ENCODE measurements at regions not wholly inside any gene's neighbourhood (a gene's known extent, or its start where the extent isn't known, plus 50 kb on each side); places are given as distances from the start of the nearest gene placed in this dataset.

DNA sequence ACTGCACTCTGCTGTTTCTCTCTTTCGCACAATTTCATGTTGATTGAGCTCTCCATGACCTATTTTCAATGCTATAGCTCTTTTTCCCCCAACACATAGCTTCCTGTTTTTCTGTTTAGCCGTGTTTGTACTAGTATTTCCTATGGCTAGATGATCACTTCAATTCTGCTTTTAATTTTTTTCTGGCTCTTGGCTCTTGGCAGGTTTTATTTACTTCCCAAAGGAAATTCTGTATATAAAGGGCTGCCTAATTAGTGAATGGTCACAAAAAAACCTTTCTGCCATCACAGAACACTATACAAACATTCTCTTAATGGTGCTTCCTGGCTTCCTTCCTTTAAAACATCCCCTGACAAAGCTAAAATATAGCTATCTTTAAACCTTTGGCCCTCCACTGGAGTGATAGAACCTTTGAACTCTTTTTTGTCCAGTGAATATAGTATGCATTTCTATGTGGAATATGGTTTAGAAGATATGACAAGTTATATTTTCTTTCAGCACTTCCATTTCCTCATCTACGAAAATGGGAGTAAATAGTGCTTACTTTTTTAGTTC lies 88.2 kb downstream of the RASSF9 start:
- CTCF ChIA-PET (ENCODE audit: low intra/inter-chr PET ratio, low total read pairs): no interaction called here
- in situ Hi-C loops (cut with HindIII; ENCODE audit: extremely low pct_ligation_motif_present, low pct_unique_long_range_greater_than_20kb): no loop called here
- TF ChIP-seq SRSF1 (optimal IDR thresholded peaks at IDR 0.05; ENCODE audit: low read depth, low read length) (no peak), ZNF232 (CRISPR knock-in tag; IDR thresholded peaks at IDR 0.05; ENCODE audit: borderline replicate concordance) (no peak), BRD4 (CRISPR knock-in tag; IDR thresholded peaks at IDR 0.05) (no peak), ZBTB42 (CRISPR knock-in tag; IDR thresholded peaks at IDR 0.05) (no peak), ZNF451 (CRISPR knock-in tag; IDR thresholded peaks at IDR 0.05) (no peak), GTF3A (CRISPR knock-in tag; conservative IDR thresholded peaks at IDR 0.05) (no peak)
- TF ChIP-seq, protein P1, sequence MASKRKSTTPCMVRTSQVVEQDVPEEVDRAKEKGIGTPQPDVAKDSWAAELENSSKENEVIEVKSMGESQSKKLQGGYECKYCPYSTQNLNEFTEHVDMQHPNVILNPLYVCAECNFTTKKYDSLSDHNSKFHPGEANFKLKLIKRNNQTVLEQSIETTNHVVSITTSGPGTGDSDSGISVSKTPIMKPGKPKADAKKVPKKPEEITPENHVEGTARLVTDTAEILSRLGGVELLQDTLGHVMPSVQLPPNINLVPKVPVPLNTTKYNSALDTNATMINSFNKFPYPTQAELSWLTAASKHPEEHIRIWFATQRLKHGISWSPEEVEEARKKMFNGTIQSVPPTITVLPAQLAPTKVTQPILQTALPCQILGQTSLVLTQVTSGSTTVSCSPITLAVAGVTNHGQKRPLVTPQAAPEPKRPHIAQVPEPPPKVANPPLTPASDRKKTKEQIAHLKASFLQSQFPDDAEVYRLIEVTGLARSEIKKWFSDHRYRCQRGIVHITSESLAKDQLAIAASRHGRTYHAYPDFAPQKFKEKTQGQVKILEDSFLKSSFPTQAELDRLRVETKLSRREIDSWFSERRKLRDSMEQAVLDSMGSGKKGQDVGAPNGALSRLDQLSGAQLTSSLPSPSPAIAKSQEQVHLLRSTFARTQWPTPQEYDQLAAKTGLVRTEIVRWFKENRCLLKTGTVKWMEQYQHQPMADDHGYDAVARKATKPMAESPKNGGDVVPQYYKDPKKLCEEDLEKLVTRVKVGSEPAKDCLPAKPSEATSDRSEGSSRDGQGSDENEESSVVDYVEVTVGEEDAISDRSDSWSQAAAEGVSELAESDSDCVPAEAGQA (IDR thresholded peaks at IDR 0.05; ENCODE audit: low read depth): no peak
- TF ChIP-seq, protein P1 (CRISPR knock-in tag; IDR thresholded peaks at IDR 0.05; ENCODE audit: borderline replicate concordance): no peak
- TF ChIP-seq, protein P2, sequence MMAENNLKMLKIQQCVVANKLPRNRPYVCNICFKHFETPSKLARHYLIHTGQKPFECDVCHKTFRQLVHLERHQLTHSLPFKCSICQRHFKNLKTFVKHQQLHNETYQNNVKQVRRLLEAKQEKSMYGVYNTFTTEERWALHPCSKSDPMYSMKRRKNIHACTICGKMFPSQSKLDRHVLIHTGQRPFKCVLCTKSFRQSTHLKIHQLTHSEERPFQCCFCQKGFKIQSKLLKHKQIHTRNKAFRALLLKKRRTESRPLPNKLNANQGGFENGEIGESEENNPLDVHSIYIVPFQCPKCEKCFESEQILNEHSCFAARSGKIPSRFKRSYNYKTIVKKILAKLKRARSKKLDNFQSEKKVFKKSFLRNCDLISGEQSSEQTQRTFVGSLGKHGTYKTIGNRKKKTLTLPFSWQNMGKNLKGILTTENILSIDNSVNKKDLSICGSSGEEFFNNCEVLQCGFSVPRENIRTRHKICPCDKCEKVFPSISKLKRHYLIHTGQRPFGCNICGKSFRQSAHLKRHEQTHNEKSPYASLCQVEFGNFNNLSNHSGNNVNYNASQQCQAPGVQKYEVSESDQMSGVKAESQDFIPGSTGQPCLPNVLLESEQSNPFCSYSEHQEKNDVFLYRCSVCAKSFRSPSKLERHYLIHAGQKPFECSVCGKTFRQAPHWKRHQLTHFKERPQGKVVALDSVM (CRISPR knock-in tag; IDR thresholded peaks at IDR 0.05): no peak
- TF ChIP-seq, protein P3, sequence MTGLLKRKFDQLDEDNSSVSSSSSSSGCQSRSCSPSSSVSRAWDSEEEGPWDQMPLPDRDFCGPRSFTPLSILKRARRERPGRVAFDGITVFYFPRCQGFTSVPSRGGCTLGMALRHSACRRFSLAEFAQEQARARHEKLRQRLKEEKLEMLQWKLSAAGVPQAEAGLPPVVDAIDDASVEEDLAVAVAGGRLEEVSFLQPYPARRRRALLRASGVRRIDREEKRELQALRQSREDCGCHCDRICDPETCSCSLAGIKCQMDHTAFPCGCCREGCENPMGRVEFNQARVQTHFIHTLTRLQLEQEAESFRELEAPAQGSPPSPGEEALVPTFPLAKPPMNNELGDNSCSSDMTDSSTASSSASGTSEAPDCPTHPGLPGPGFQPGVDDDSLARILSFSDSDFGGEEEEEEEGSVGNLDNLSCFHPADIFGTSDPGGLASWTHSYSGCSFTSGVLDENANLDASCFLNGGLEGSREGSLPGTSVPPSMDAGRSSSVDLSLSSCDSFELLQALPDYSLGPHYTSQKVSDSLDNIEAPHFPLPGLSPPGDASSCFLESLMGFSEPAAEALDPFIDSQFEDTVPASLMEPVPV (CRISPR knock-in tag; IDR thresholded peaks at IDR 0.05): no peak

More for the DNA sequence above, 88.2 kb downstream of the RASSF9 start:
- 2% methylated on average over 3 of the region's 3 CpGs for WGBS (ENCODE audit: low lambda C conversion rate)
- POLR2A ChIA-PET: no interaction called here
- no peak overlapping the region for H2AFZ ChIP-seq (ENCODE audit: low read length)
- intact Hi-C loops (cut with micrococcal nuclease; ENCODE audit: unreplicated experiment): no loop called here
- H4K20me1 ChIP-seq (ENCODE audit: insufficient read depth, low read length): no peaks in the 10 kb centered on the region
- H3K27ac ChIP-seq (ENCODE audit: extremely low read length, insufficient read depth, low read length): no peak overlapping the region
- no peak for ATAC-seq
- H3K4me1 ChIP-seq (ENCODE audit: insufficient read depth, low read length): no peaks in the 10 kb centered on the region
- no peak for DNase-seq (ENCODE audit: low spot score)
- H3K27me3 ChIP-seq (ENCODE audit: control insufficient read depth in 1 of 2, insufficient read depth in 2 of 2, low read length in 2 of 2): no peaks in the 10 kb centered on the region
- H3K79me2 ChIP-seq (ENCODE audit: insufficient read depth, low read length): no peaks in the 10 kb centered on the region
- H3K4me2 ChIP-seq (ENCODE audit: low read depth, low read length): no peak overlapping the region
- no peak overlapping the region for H3K4me3 ChIP-seq (replicated peaks in 1 of 3; ENCODE audit: insufficient read depth in 1 of 3, low read depth in 2 of 3, low read length in 3 of 3)
- no peaks in the 10 kb centered on the region for H3K9me3 ChIP-seq (ENCODE audit: low read length)
- BruUV-seq (replicated peaks): no TSS peak
- FAIRE-seq: no peak
- no peaks in the 10 kb centered on the region for H3K36me3 ChIP-seq (replicated peaks in 1 of 2; ENCODE audit: control insufficient read depth in 1 of 2, insufficient read depth in 2 of 2, low read length in 2 of 2)
- no peak overlapping the region for H3K9ac ChIP-seq (ENCODE audit: insufficient read depth, low read depth, low read length)

Data from HepG2 (cell line).